ENCODE measurements at regions not wholly inside any gene's neighbourhood (a gene's known extent, or its start where the extent isn't known, plus 50 kb on each side); places are given as distances from the start of the nearest gene placed in this dataset.

DNA sequence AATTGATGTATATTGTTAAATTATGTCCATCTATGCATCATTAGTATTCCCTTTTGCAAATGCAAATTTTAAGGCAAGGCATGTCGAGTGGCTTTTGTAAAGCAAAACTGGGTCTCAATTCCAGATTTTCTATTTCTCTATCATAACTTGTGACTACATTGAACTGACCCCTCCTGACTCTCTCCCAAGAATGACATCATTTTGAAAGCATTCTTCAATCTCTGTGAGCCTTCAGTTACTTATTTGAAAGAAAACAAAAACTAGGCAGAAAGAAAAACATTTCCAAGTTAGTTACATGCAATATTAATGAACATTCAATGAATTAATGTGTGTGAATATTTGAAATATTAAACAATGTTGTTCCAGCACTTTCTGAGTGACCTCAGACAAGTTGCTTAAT, 314.3 kb upstream of the CLNK start:
- no peak overlapping the region for H3K9ac ChIP-seq
- no peak overlapping the region for H3K4me3 ChIP-seq (ENCODE audit: low read depth in 2 of 2, low read length in 1 of 2)
- ChIA-PET CTCF (no interaction called here), POLR2A (no interaction called here)
- no peak overlapping the region for H3K4me2 ChIP-seq
- no peaks in the 10 kb centered on the region for H3K9me2 ChIP-seq
- H3K27ac ChIP-seq (ENCODE audit: low read depth in 2 of 2, low read length in 1 of 2), result no peak overlapping the region
- no peaks in the 10 kb centered on the region for H3K36me3 ChIP-seq (replicated peaks in 1 of 2; ENCODE audit: control insufficient read depth in 1 of 2, insufficient read depth in 2 of 2, low read length in 1 of 2)
- H3K9me3 ChIP-seq, result no peaks in the 10 kb centered on the region
- DNase-seq, result no peak
- H3K27me3 ChIP-seq (ENCODE audit: insufficient read depth), result no peaks in the 10 kb centered on the region
- H2AFZ ChIP-seq (ENCODE audit: low read depth), result no peak overlapping the region
- H3K79me2 ChIP-seq (ENCODE audit: insufficient read depth), result no peaks in the 10 kb centered on the region
- H3K4me1 ChIP-seq (ENCODE audit: control insufficient read depth in 1 of 2, insufficient read depth in 2 of 2, low read depth in 1 of 2, low read length in 1 of 2), result no peaks in the 10 kb centered on the region
- no peaks in the 10 kb centered on the region for H4K20me1 ChIP-seq (ENCODE audit: insufficient read depth)
- no peaks in the 10 kb centered on the region for H3F3A ChIP-seq (replicated peaks; ENCODE audit: insufficient read depth)
- WGBS (ENCODE audit: low lambda C conversion rate), result 0% methylated on average over 1 of the region's 1 CpG
- TF ChIP-seq RAD21 (IDR thresholded peaks at IDR 0.05; ENCODE audit: low read length) (no peak), RCOR1 (IDR thresholded peaks at IDR 0.05; ENCODE audit: low read length) (no peak), TAF1 (IDR thresholded peaks at IDR 0.05; ENCODE audit: borderline replicate concordance, low read depth, low read length) (no peak)
- TF ChIP-seq, protein P1, sequence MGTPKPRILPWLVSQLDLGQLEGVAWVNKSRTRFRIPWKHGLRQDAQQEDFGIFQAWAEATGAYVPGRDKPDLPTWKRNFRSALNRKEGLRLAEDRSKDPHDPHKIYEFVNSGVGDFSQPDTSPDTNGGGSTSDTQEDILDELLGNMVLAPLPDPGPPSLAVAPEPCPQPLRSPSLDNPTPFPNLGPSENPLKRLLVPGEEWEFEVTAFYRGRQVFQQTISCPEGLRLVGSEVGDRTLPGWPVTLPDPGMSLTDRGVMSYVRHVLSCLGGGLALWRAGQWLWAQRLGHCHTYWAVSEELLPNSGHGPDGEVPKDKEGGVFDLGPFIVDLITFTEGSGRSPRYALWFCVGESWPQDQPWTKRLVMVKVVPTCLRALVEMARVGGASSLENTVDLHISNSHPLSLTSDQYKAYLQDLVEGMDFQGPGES (IDR thresholded peaks at IDR 0.05; ENCODE audit: low read depth, low read length), result no peak
- TF ChIP-seq, protein P2, sequence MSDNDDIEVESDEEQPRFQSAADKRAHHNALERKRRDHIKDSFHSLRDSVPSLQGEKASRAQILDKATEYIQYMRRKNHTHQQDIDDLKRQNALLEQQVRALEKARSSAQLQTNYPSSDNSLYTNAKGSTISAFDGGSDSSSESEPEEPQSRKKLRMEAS (IDR thresholded peaks at IDR 0.05; ENCODE audit: low read depth), result no peak

DNA sequence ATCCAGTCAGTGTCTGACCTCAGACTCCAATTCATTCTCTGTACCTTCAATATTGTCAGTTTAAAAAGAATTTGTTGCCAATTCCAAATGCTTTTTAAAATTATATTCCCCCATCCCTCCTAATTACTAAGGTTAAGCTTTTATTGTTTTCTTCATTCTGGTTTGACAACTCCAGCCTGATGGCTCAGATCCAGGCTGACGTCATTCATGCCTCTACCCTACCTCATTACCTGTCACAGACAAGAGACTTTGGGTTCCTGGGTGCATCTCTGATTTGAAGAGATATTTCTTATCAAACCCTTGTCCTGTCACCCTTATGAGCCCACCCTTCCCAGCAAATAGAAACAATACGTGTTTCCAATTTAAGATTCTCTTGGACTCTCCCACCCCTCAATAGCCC, 300.2 kb upstream of the CLNK start:
- DNase-seq, result no peak
- Histone ChIP-seq H3K36me3 (replicated peaks in 1 of 2; ENCODE audit: control insufficient read depth in 1 of 2, insufficient read depth in 2 of 2, low read length in 1 of 2) (no peaks in the 10 kb centered on the region), H3K27me3 (ENCODE audit: insufficient read depth) (no peaks in the 10 kb centered on the region), H3K79me2 (ENCODE audit: insufficient read depth) (no peaks in the 10 kb centered on the region), H3K4me3 (ENCODE audit: low read depth in 2 of 2, low read length in 1 of 2) (no peak overlapping the region), H3F3A (replicated peaks; ENCODE audit: insufficient read depth) (no peaks in the 10 kb centered on the region), H3K27ac (ENCODE audit: low read depth in 2 of 2, low read length in 1 of 2) (no peak overlapping the region), H3K4me2 (no peak overlapping the region), H3K9ac (no peak overlapping the region), H4K20me1 (ENCODE audit: insufficient read depth) (no peaks in the 10 kb centered on the region), H3K4me1 (ENCODE audit: control insufficient read depth in 1 of 2, insufficient read depth in 2 of 2, low read depth in 1 of 2, low read length in 1 of 2) (no peaks in the 10 kb centered on the region), H3K9me3 (no peaks in the 10 kb centered on the region), H2AFZ (ENCODE audit: low read depth) (no peak overlapping the region), H3K9me2 (no peaks in the 10 kb centered on the region)
- POLR2A ChIA-PET, result no interaction called here
- 5% methylated on average over 2 of the region's 2 CpGs for WGBS (ENCODE audit: low lambda C conversion rate)
- CTCF ChIA-PET, result no interaction called here
- TF ChIP-seq EZH2phosphoT487 (IDR thresholded peaks at IDR 0.05; ENCODE audit: borderline replicate concordance, low read depth) (no peak), FOXM1 (IDR thresholded peaks at IDR 0.05; ENCODE audit: low read depth) (no peak), MXI1 (IDR thresholded peaks at IDR 0.05; ENCODE audit: low read depth, low read length) (no peak), NFIC (IDR thresholded peaks at IDR 0.05; ENCODE audit: borderline replicate concordance) (no peak)
- TF ChIP-seq, protein P3, sequence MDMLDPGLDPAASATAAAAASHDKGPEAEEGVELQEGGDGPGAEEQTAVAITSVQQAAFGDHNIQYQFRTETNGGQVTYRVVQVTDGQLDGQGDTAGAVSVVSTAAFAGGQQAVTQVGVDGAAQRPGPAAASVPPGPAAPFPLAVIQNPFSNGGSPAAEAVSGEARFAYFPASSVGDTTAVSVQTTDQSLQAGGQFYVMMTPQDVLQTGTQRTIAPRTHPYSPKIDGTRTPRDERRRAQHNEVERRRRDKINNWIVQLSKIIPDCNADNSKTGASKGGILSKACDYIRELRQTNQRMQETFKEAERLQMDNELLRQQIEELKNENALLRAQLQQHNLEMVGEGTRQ (IDR thresholded peaks at IDR 0.05; ENCODE audit: borderline replicate concordance, low read depth, low read length), result no peak

Measured in SK-N-SH (cell line).